SKM-1 treated with dmso at 0.1 percent for 144 hours (cell line): ENCODE measurements at regions not wholly inside any gene's neighbourhood (a gene's known extent, or its start where the extent isn't known, plus 50 kb on each side); places are given as distances from the start of the nearest gene placed in this dataset.
"Not testable (repeated sequence)": the region's sequence is repeated elsewhere in the genome, so short reads cannot be mapped to it uniquely, and the experiment has no call there.

Source experiments
- DNase-seq: peaks from one replicate; lab custom pipeline; 2025; ENCODE audit not compliant: unreplicated experiment; lab: John Stamatoyannopoulos, UW

GRCh38 chr20:57812632-57813031 lies 102.8 kb upstream of the PMEPA1 start:
- not testable (repeated sequence) for DNase-seq

GRCh38 chr20:57811374-57812020 lies 101.7 kb upstream of the PMEPA1 start:
- DNase-seq = no peak

GRCh38 chr20:57810511-57811373 lies 100.9 kb upstream of the PMEPA1 start:
- no peak for DNase-seq

- DNase-seq = no peak
Observed at GRCh38 chr20:57809661-57810172, 99.9 kb upstream of the PMEPA1 start.

GRCh38 chr20:57809149-57809548 lies 99.3 kb upstream of the PMEPA1 start:
- no peak for DNase-seq

- no peak for DNase-seq
Observed at GRCh38 chr20:57808264-57809070, 98.7 kb upstream of the PMEPA1 start.

GRCh38 chr20:57807401-57808263 lies 97.8 kb upstream of the PMEPA1 start:
- no peak for DNase-seq

GRCh38 chr20:57806975-57807374 lies 97.2 kb upstream of the PMEPA1 start:
- DNase-seq = no peak

- DNase-seq = no peak
Observed at GRCh38 chr20:57806476-57806875, 96.7 kb upstream of the PMEPA1 start.

- DNase-seq = no peak
Observed at GRCh38 chr20:57805747-57806146, 95.9 kb upstream of the PMEPA1 start.

GRCh38 chr20:57804470-57805250 lies 94.8 kb upstream of the PMEPA1 start:
- no peak for DNase-seq

- no peak for DNase-seq
Observed at GRCh38 chr20:57803508-57804005, 93.7 kb upstream of the PMEPA1 start.

- no peak for DNase-seq
Observed at GRCh38 chr20:57802765-57803507, 93.1 kb upstream of the PMEPA1 start.

- DNase-seq = no peak
Observed at GRCh38 chr20:57801581-57801980, 91.8 kb upstream of the PMEPA1 start.

GRCh38 chr20:57800791-57801430 lies 91.1 kb upstream of the PMEPA1 start:
- no peak for DNase-seq

GRCh38 chr20:57797401-57797800 lies 87.6 kb upstream of the PMEPA1 start:
- DNase-seq = no peak

- no peak for DNase-seq
Observed at GRCh38 chr20:57795977-57796560, 86.3 kb upstream of the PMEPA1 start.

- DNase-seq = no peak
Observed at GRCh38 chr20:57795342-57795697, 85.5 kb upstream of the PMEPA1 start.
